Stimulated activated CD4-positive, alpha-beta T cell treated with anti-CD3 and anti-CD28 coated beads, Interleukin-15, amount 100 ng/mL, for 24 hours (primary cell): ENCODE measurements at regions not wholly inside any gene's neighbourhood (a gene's known extent, or its start where the extent isn't known, plus 50 kb on each side); places are given as distances from the start of the nearest gene placed in this dataset.

ENCODE experiments used
- DNase-seq: peaks from one replicate; pipeline ENCODE4 v3.0.0-alpha.2; 2020

DNA sequence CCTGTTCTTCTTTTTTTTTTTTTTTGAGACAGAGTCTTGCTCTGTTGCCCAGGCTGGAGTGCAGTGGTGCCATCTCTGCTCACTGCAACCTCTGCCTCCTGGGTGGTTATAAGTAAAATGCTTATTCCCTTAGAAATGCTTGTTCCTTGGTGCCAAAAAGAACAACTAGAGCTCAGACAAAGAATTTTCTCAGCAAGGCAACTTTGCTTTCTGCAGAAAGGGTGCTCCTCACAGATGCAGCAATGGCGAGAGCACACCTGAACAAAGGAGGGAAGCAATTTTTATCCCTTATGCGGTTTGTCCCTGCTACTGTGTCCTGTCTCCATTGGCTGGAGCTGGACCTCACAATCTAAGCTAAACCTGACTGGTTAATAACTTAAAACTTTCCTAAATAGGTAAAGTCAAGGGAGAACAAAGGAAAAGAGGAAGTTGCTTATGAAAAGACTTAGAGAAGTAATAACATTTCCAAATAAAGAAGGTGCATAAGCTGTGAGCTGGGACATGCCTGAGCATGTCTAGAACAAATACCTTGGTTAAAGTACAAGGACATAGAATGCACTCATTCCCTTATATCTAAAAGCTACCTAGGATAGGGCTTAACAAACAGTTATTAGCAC is 90.0 kb upstream of the PRR5 start:
- no peak for DNase-seq

DNA sequence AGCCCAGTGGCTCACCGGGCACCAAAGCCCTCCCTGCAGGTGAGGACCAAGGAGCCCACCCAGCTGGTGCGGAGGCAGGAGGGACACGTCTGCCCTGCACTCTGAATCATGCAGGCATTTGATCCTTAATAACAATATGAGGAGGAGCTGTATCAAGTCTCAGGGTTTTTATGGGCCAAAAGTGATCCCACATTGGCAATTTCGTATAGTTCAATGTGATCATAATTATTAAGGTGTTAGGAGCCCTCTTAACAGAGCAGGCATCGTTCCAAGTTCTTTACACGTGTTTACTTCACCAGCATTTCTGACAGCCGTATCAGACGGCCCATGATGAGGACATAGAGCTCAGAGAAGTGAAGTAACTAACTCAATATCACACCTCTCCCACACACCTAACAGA is 91.9 kb upstream of the PRR5 start:
- no peak for DNase-seq

- DNase-seq: no peak
These were observed 92.5 kb upstream of the PRR5 start for GRCh38 chr22:44609400-44609988.

GRCh38 chr22:44608597-44609399 is 93.2 kb upstream of the PRR5 start:
- no peak for DNase-seq

- DNase-seq: no peak
These were observed 95.9 kb upstream of the PRR5 start for GRCh38 chr22:44606126-44606525.

- no peak for DNase-seq
These were observed 96.5 kb upstream of the PRR5 start for GRCh38 chr22:44605486-44605885.

DNA sequence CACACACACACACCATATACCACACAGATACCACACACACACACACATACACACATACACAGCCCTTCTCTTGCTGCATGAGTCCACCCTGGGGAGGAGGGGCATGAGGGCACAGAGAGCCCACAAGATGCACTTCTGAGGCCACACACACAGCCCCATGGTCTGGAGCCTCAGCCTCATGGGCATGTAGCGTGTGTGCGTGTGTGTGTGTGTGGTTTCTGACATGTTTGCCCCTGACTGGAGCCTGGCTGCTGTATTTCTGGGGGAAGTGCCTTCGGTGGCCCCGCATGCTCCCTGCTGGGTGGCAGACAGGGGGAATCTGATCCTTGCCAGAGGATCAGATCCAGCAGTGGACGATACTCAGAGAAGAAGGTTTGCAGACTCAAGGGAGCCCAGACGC is 97.0 kb upstream of the PRR5 start:
- DNase-seq: no peak

- DNase-seq: no peak
These were observed 97.5 kb upstream of the PRR5 start for GRCh38 chr22:44604455-44604854.

- DNase-seq: no peak
These were observed 98.2 kb upstream of the PRR5 start for GRCh38 chr22:44603767-44604166.

- no peak for DNase-seq
These were observed 100.3 kb upstream of the PRR5 start for GRCh38 chr22:44601725-44602124.

GRCh38 chr22:44601189-44601588 is 100.8 kb upstream of the PRR5 start:
- DNase-seq: no peak

DNA sequence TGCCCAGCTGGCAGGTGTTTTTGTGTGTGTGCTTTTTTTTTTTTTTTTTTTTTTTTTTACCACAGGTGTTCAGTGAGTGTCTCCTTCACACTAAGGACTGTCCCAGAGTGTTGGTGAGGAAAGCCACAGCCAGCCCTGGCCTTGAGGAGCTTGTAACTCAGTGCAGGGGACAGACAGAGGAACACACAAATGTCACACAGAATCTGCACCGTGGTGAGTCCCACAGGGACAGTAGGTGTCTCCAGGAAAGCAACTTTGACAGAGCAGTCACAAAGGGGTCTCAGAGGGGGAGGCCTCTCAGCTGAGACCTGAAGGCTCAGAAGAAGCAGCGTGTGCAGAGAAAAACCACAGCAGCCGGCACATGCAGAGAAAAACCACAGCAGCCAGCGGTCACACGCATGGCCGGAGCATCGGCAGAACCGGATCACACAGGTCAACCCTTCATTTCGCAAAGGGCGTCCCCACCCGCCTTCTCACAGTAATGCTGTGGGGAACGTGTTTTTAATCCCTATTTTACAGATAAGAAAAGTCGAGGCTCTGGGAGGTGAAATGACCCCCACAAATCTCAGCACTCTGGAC is 101.7 kb upstream of the PRR5 start:
- no peak for DNase-seq

- DNase-seq: no peak
These were observed 101.6 kb upstream of the RTL6 start for GRCh38 chr22:44599500-44600140.

DNA sequence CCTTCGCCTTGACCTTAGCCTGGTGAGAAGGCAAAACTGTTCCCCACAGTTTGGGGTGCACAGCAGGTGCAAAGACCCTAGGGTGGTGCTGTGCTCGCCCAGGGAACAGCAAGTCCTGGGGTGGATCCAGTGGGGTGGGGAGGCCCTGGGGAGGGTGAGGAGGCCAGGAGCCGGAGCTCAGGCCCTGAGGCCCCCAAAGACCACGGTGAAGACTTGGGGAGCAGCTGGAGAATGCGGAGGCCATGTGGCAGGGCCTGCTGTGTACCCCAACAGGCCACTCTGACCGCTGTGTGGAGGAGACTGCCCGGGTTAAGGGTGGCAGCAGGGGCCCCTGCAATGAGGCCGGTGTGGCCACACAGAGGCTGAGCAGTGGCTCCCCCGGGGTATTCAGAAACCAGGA is 101.1 kb upstream of the RTL6 start:
- DNase-seq: no peak

GRCh38 chr22:44597616-44598015 is 99.6 kb upstream of the RTL6 start:
- DNase-seq: no peak

DNA sequence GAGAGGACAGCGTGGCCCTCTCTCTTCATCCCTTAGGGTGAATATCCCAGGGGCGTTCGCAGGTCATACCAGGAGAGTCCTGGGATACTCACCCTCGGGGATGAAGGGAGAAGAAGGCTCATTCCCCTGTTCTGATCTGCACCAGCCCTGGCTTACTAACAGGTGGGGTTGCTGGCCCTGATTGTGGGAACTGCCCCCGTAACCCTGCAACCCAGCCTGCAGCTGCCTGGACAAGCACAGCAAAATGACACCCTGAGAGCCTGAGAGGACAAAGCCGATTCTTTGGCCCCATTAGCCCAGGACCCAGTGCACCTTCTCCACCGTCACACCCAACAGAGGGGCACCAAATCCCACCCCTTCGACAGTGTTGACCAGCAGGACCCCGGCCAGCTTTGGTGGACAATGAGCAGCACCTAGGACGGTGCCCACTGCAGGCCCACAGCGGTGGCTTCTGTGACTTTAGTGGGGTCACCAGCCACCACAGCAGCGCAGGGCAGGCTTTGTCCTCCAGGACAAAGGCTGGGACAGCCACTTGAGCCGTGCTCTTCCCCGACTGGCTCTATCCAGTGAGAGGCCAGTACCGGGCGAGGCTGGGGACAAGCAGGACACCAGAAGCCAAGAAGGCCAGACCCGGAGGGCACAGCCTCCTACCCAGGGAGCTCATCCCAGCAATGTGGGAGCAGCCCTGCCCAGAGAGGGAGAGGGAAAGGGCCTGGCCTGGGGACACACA is 98.5 kb upstream of the RTL6 start:
- DNase-seq: no peak

DNA sequence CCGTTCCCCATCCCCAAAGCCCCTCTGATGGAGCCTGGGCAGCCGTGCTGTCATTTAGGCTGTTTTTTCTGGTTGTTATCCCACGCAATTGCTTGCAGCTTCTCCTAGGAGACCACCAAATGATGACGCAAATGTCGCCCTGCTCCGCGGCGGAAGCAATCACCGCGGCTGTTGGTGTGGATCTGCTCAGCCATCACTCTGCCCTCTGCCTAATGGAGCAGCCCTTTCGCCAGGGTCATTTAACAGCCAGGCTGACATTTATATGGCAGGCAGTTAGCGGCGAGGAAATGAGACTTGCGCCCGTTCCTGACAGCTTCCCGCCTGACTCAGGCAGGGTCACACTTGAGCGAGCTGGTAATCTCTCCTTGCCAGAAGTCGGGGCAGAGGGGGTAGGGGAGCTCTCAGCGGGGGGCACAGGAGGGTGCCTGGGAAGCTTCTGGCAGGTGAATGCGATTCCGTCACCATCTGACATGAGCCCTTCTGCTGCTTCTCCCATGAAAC is 97.9 kb upstream of the RTL6 start:
- DNase-seq: no peak

DNA sequence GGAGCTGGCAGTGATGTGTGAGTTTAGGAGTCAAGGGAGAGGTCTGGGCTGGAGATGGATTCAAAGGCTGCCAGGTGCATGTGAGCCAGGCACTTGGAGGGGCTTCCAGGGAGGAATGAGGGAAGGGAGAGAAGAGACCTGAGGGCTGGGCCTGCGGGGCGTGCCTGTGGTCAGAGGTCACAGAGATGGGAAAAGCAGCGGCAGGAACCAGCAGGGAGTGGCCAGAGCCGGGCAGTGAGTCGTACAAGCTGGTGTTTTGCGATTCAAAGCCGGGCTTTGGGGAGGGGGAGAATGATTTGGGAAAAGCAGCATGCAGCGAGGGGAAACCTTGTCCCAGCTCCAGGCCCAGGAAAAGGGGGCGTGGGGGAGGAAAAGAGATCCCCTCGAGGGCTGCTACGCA is 96.9 kb upstream of the RTL6 start:
- no peak for DNase-seq

GRCh38 chr22:44592824-44593148 is 94.8 kb upstream of the RTL6 start:
- DNase-seq: no peak

DNA sequence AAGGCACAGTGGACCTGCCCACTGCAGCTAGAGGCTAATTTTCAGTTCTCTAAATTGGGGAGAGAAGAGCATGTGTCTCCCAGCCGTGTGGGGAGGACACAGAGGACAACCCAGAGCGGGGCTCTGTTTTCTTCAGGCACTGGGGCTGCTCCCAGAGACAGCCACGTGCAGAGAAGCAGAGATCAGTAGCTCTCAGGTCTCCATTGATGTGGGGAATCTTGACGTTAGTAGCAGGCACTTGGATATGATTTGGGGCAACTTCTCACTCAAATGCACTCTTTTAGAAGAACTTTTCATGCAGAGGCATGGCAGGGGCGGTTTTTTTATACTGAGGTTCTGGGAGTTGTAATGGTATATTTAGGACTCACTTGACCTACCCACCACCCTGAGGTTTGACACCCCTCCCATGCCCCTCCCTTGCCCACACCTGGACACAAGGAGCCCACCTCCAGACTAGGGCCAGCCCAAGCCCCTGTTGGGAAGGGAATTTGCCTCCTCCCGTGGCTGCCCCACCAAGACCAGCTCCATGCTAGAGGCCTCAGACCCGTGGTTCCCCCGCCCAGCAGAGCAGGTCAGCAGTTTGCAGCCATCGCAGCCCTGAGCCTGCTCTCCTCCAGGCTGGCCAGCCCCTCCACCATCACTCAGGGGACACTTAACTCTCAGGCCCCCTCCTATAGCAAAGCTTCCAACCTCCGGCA is 94.2 kb upstream of the RTL6 start:
- DNase-seq: no peak

DNA sequence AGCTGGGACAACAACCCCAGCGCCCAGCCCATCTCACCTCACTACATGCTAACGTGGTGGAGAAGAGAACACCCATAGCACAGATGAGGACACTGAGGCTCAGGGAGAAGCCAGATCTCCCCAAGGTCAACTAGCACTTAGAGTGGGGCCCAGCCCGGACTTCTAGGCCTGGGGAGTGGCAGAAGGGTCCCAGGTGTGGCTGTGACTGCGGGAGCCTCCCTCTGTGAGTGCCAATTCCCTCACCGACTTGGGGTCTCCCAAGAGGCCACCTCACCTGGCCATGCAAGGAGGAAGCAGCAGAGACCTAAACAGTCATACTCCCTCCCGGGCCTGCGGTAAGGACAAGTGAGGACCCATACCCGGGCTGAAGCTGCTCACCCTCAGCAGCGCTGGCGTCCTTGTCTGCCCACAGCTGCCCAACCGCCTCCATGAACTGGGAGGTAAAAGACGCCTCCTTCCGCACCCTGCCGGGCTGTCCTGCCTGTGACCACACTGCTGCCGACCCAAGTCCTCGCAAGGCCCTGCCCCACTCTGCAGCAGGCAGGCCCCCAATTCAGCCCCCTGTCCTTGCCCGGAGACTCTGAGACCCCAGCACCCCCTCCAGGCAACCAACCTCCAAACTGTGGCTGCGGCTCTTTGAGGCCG is 93.2 kb upstream of the RTL6 start:
- DNase-seq: no peak

DNA sequence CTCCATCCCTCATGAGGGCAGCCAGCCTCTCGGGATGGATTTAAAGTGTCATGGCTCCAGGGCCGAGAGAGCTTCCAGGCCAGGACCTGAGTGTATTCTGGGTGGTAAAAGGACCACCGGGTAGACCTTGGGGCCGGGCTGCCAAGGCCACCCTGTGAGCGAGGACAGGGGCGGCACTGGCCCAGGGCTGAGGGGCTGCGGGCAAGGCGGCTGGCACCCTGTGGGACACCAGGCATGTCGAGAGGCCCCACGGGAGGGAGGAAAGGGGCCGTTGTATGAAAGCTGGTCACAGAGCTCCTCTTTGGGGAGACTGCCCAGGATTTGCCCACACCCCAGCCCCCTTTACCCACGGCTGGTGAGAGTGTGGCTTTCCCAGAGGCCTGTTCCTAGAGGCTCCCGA is 92.3 kb upstream of the RTL6 start:
- DNase-seq: no peak
